GM21786 (cell line): ENCODE measurements at regions not wholly inside any gene's neighbourhood (a gene's known extent, or its start where the extent isn't known, plus 50 kb on each side); places are given as distances from the start of the nearest gene placed in this dataset.

Experiments
- ATAC-seq: cut with Tn5 transposase; IDR thresholded peaks from one replicate; pipeline ENCODE4 v1.9.1; 2021; ENCODE audit not compliant: unreplicated experiment

GRCh38 chr5:167571824-167572223 lies 719.6 kb upstream of the WWC1 start:
- no peak for ATAC-seq

- ATAC-seq, result no peak
These were observed 717.9 kb upstream of the WWC1 start for GRCh38 chr5:167573370-167574127.

GRCh38 chr5:167574464-167574863 lies 717.0 kb upstream of the WWC1 start:
- no peak for ATAC-seq

GRCh38 chr5:167575330-167575729 lies 716.1 kb upstream of the WWC1 start:
- no peak for ATAC-seq

- ATAC-seq, result no peak
These were observed 715.3 kb upstream of the WWC1 start for GRCh38 chr5:167576126-167576525.

- no peak for ATAC-seq
These were observed 714.5 kb upstream of the WWC1 start for GRCh38 chr5:167576897-167577296.

- ATAC-seq, result no peak
These were observed 713.8 kb upstream of the WWC1 start for GRCh38 chr5:167577616-167578015.

- ATAC-seq, result no peak
These were observed 712.3 kb upstream of the WWC1 start for GRCh38 chr5:167578977-167579692.

- ATAC-seq, result no peak
These were observed 711.8 kb upstream of the WWC1 start for GRCh38 chr5:167579693-167580055.

- no peak for ATAC-seq
These were observed 710.8 kb upstream of the WWC1 start for GRCh38 chr5:167580608-167581007.

- ATAC-seq, result no peak
These were observed 709.2 kb upstream of the WWC1 start for GRCh38 chr5:167582283-167582682.

GRCh38 chr5:167582886-167583285 lies 708.6 kb upstream of the WWC1 start:
- no peak for ATAC-seq

- ATAC-seq, result no peak
These were observed 706.3 kb upstream of the WWC1 start for GRCh38 chr5:167585184-167585583.

GRCh38 chr5:167587772-167588437 lies 703.5 kb upstream of the WWC1 start:
- no peak for ATAC-seq

GRCh38 chr5:167592114-167592513 lies 699.3 kb upstream of the WWC1 start:
- no peak for ATAC-seq

- no peak for ATAC-seq
These were observed 698.0 kb upstream of the WWC1 start for GRCh38 chr5:167593329-167594060.

- ATAC-seq, result no peak
These were observed 697.4 kb upstream of the WWC1 start for GRCh38 chr5:167594061-167594435.

- no peak for ATAC-seq
These were observed 696.7 kb upstream of the WWC1 start for GRCh38 chr5:167594750-167595149.

GRCh38 chr5:167595196-167595595 lies 696.2 kb upstream of the WWC1 start:
- no peak for ATAC-seq

- no peak for ATAC-seq
These were observed 693.3 kb upstream of the WWC1 start for GRCh38 chr5:167598166-167598565.

GRCh38 chr5:167602067-167602466 lies 689.4 kb upstream of the WWC1 start:
- ATAC-seq, result no peak
